Endothelial cell (in vitro differentiated cells): ENCODE measurements at regions not wholly inside any gene's neighbourhood (a gene's known extent, or its start where the extent isn't known, plus 50 kb on each side); places are given as distances from the start of the nearest gene placed in this dataset.

ENCODE experiments used
- DNase-seq: peaks from one replicate; pipeline ENCODE4 v3.0.0; 2021; ENCODE audit warnings: low spot score
- H3K27ac Mint-ChIP-seq: one replicate; pipeline ENCODE4 v1.8.0; 2021; ENCODE audit warnings: mixed read lengths, inconsistent platforms; ENCODE audit not compliant: unreplicated experiment
- H3K27me3 Mint-ChIP-seq: one replicate; pipeline ENCODE4 v1.8.0; 2021; ENCODE audit warnings: mild to moderate bottlenecking, moderate library complexity, mixed read lengths, inconsistent platforms; ENCODE audit not compliant: unreplicated experiment
- H3K36me3 Mint-ChIP-seq: one replicate; pipeline ENCODE4 v1.8.0; 2021; ENCODE audit warnings: mild to moderate bottlenecking, low read depth, mixed read lengths, inconsistent platforms; ENCODE audit not compliant: unreplicated experiment
- H3K4me1 Mint-ChIP-seq: one replicate; pipeline ENCODE4 v1.8.0; 2021; ENCODE audit warnings: mild to moderate bottlenecking, mixed read lengths, inconsistent platforms; ENCODE audit not compliant: unreplicated experiment
- H3K4me3 Mint-ChIP-seq: one replicate; pipeline ENCODE4 v1.8.0; 2021; ENCODE audit warnings: mild to moderate bottlenecking, mixed read lengths, inconsistent platforms; ENCODE audit not compliant: unreplicated experiment
- H3K9me3 Mint-ChIP-seq: one replicate; pipeline ENCODE4 v1.8.0; 2021; ENCODE audit warnings: mixed read lengths, inconsistent platforms; ENCODE audit not compliant: unreplicated experiment
- CTCF ChIP-seq: fragments of 200-600 bp; sonication (generic); IDR thresholded peaks from one replicate; pipeline ENCODE4 v1.5.0; 2021; ENCODE audit warnings: antibody characterized with exemption; ENCODE audit not compliant: unreplicated experiment

- no peak for TF ChIP-seq CTCF
- DNase-seq: no peak
- Mint-ChIP-seq H3K4me3 (no peak overlapping the region), H3K27ac (peak overlapping the region; percentile 55), H3K36me3 (peaks cover 3% of the 10 kb centered on the region), H3K27me3 (peaks cover 5% of the 10 kb centered on the region), H3K9me3 (peaks cover 4% of the 10 kb centered on the region), H3K4me1 (no peaks in the 10 kb centered on the region)
Observed at GRCh38 chr18:4510711-4511110, 55.6 kb upstream of the DLGAP1 start.

GRCh38 chr18:4510160-4510559 lies 55.1 kb upstream of the DLGAP1 start:
- Mint-ChIP-seq H3K9me3 (peaks cover 4% of the 10 kb centered on the region), H3K4me1 (no peaks in the 10 kb centered on the region), H3K4me3 (no peak overlapping the region), H3K27ac (no peak overlapping the region), H3K36me3 (peaks cover 3% of the 10 kb centered on the region), H3K27me3 (peaks cover 5% of the 10 kb centered on the region)
- no peak for DNase-seq
- no peak for TF ChIP-seq CTCF
